ENCODE measurements at regions not wholly inside any gene's neighbourhood (a gene's known extent, or its start where the extent isn't known, plus 50 kb on each side); places are given as distances from the start of the nearest gene placed in this dataset.

DNA sequence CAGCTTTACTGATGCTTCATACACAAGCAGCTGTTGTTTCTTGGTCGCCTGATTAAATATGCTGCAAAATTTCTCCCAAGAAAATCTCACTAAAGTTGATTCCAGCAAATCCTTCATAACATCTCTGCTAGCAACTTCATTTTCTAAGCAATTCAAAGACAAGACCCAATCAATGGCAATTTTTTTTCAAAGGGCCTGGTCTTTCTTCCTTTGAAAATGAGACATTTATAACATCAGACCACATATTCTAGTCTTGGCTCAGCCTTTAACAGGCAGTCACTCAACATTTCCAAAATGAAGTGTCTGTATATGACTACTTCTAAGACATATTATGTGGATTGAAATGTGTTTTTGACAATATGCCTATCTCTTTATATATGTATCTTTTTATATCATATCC, 702.6 kb downstream of the KCNA4 start:
- POLR2A ChIA-PET, result no interaction called here
- Histone ChIP-seq H3K4me3 (replicated peaks in 1 of 2; ENCODE audit: low read depth in 1 of 2, low read length in 2 of 2) (no peak overlapping the region), H3K27ac (ENCODE audit: low read depth, low read length) (no peak overlapping the region), H3K9me2 (ENCODE audit: insufficient read depth) (no peaks in the 10 kb centered on the region; the same call in 1 of the 2 replicates), H3K4me2 (ENCODE audit: low read length) (no peak overlapping the region), H3K4me1 (ENCODE audit: control insufficient read depth in 1 of 2, insufficient read depth in 2 of 2, low read length in 2 of 2) (no peaks in the 10 kb centered on the region), H3K9ac (ENCODE audit: low read length) (no peak overlapping the region), H3K27me3 (ENCODE audit: insufficient read depth, low read length) (no peaks in the 10 kb centered on the region), H2AFZ (ENCODE audit: low read depth, low read length, poor library complexity, severe bottlenecking) (no peak overlapping the region), H3K9me3 (ENCODE audit: control insufficient read depth in 1 of 2, insufficient read depth in 1 of 2, low read depth in 1 of 2, low read length in 2 of 2) (no peaks in the 10 kb centered on the region), H4K20me1 (ENCODE audit: insufficient read depth) (no peaks in the 10 kb centered on the region), H3K79me2 (ENCODE audit: insufficient read depth, low read length) (no peaks in the 10 kb centered on the region), H3K36me3 (ENCODE audit: control insufficient read depth in 1 of 2, insufficient read depth in 2 of 2, low read length in 2 of 2) (no peaks in the 10 kb centered on the region)
- BruUV-seq (replicated peaks), result no TSS peak
- TF ChIP-seq JUND (IDR thresholded peaks at IDR 0.05), result no peak
- TF ChIP-seq, protein P1, sequence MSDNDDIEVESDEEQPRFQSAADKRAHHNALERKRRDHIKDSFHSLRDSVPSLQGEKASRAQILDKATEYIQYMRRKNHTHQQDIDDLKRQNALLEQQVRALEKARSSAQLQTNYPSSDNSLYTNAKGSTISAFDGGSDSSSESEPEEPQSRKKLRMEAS (IDR thresholded peaks at IDR 0.05), result no peak
- TF ChIP-seq ZNF274 (IDR thresholded peaks at IDR 0.05; ENCODE audit: low read depth, low read length), result no peak
- no peak for TF ChIP-seq EZH2phosphoT487 (IDR thresholded peaks at IDR 0.05; ENCODE audit: borderline replicate concordance)
- no peak for TF ChIP-seq CBX3 (IDR thresholded peaks at IDR 0.05; ENCODE audit: low read depth)
- TF ChIP-seq CTCF (IDR thresholded peaks at IDR 0.05 in 2 of 3, conservative IDR thresholded peaks at IDR 0.05 in 1 of 3; ENCODE audit: borderline replicate concordance in 1 of 3, insufficient read depth in 1 of 3, low read depth in 2 of 3, low read length in 2 of 3), result no peak
- TF ChIP-seq ZBTB33 (IDR thresholded peaks at IDR 0.05; ENCODE audit: extremely low read depth, insufficient replicate concordance, low read length), result no peak
- DNase-seq (ENCODE audit: low read depth, low spot score), result no peak
- no peak for ATAC-seq
- RAD21 ChIA-PET (ENCODE audit: low non-redundant PET in 1 of 2, low total read pairs in 2 of 2, uncharacterized antibody in 2 of 2, unreplicated experiment in 2 of 2), result no interaction called here
- CTCF ChIA-PET, result no interaction called here
- intact Hi-C loops (cut with micrococcal nuclease), result no loop called here
